H1 (cell line): ENCODE measurements at regions not wholly inside any gene's neighbourhood (a gene's known extent, or its start where the extent isn't known, plus 50 kb on each side); places are given as distances from the start of the nearest gene placed in this dataset.

Experiments
- TCF12 ChIP-seq: IDR thresholded peaks from 2 replicates; pipeline ENCODE4 v1.6.1; 2011; ENCODE audit warnings: low read depth, mild to moderate bottlenecking, low read length
- TF ChIP-seq, protein P1 (sequence below), 3 experiments: IDR thresholded peaks; 1 replicate in 2 of 3; 2 replicates in 1 of 3; pipeline versions ENCODE4 v1.5.1 to v1.6.1; 2011; ENCODE audit warnings: low read length in 3 of 3, mild to moderate bottlenecking in 3 of 3, inconsistent platforms in 2 of 3, low read depth in 1 of 3, moderate library complexity in 1 of 3; ENCODE audit not compliant: insufficient read depth in 1 of 3; ENCODE audit errors: control extremely low read depth in 1 of 3

DNA sequence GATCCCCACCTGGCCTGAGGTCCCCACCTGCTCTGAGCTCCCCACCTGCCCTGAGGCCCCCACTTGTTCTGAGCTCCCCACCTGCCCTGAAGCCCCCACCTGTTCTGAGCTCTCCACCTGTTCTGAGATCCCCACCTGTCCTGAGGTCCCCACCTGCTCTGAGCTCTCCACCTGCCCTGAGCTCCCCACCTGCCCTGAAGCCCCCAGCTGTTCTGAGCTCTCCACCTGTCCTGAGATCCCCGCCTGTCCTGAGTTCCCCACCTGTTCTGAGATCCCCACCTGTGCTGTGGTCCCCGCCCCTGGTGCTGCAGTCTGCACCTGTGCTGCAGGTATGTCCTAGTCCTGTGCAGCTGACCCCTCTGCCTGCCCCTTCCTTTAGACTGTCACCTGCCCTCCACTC lies 561.6 kb downstream of the TCERG1L start (continued):
- TF ChIP-seq, protein P1, sequence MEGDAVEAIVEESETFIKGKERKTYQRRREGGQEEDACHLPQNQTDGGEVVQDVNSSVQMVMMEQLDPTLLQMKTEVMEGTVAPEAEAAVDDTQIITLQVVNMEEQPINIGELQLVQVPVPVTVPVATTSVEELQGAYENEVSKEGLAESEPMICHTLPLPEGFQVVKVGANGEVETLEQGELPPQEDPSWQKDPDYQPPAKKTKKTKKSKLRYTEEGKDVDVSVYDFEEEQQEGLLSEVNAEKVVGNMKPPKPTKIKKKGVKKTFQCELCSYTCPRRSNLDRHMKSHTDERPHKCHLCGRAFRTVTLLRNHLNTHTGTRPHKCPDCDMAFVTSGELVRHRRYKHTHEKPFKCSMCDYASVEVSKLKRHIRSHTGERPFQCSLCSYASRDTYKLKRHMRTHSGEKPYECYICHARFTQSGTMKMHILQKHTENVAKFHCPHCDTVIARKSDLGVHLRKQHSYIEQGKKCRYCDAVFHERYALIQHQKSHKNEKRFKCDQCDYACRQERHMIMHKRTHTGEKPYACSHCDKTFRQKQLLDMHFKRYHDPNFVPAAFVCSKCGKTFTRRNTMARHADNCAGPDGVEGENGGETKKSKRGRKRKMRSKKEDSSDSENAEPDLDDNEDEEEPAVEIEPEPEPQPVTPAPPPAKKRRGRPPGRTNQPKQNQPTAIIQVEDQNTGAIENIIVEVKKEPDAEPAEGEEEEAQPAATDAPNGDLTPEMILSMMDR (IDR thresholded peaks at IDR 0.05; ENCODE audit: control extremely low read depth in 1 of 3, insufficient read depth in 1 of 3, low read depth in 1 of 3, low read length in 3 of 3): no peak
- no peak for TF ChIP-seq TCF12
